K562 (cell line): ENCODE measurements at regions not wholly inside any gene's neighbourhood (a gene's known extent, or its start where the extent isn't known, plus 50 kb on each side); places are given as distances from the start of the nearest gene placed in this dataset.
"Not testable (repeated sequence)": the region's sequence is repeated elsewhere in the genome, so short reads cannot be mapped to it uniquely, and the experiment has no call there.

Experiments
- ATAC-seq: fragments of 200-7000 bp; cut with Tn5 transposase; 3 replicates; pipeline ENCODE4 v1.9.1; 2020; ENCODE audit warnings: moderate library complexity
- BruUV-seq: library from RNA; stranded (reverse); fragments of 400-500 nt; replicated peaks from 2 replicates; lab custom pipeline; 2021; lab: Mats Ljungman, UMichigan
- CTCF ChIA-PET: fragments of 300-600 bp; formaldehyde crosslinking; extraction: SDS; loops from one replicate; lab custom pipeline; 2021; ENCODE audit warnings: low intra/inter-chr PET ratio; lab: Yijun Ruan, JAX
- POLR2A ChIA-PET: fragments of 300-600, 350-650 bp; sonication (Branson Sonifier 250); formaldehyde crosslinking; extraction: SDS; loops from one replicate; lab custom pipeline; 2021; ENCODE audit warnings: antibody characterized with exemption, inconsistent platforms; lab: Yijun Ruan, JAX
- DNase-seq, 4 experiments: peaks; one replicate each; pipeline versions ENCODE4 v3.0.0 to v3.0.0-alpha.2; 2011 to 2018; ENCODE audit warnings: low spot score in 3 of 4, mixed read lengths in 3 of 4; ENCODE audit errors: extremely low read depth in 1 of 4
- FAIRE-seq: peaks from 2 replicates; lab custom pipeline; 2011; peaks lifted over from hg19 to GRCh38; lab: Jason Lieb, UNC
- H2AFZ ChIP-seq: 2 replicates; pipeline ENCODE4 v1.6.0; 2011; ENCODE audit warnings: low read depth, low read length, control low read depth, inconsistent platforms
- H3K27ac ChIP-seq: fragments of 200-600 bp; 3 replicates; pipeline ENCODE4 v1.8.0; 2011; ENCODE audit warnings: low read depth, mild to moderate bottlenecking, control low read depth, inconsistent platforms, low read length, moderate library complexity, mixed read lengths; ENCODE audit errors: extremely low read depth
- H3K27me3 ChIP-seq, 2 experiments: fragments of 300-600 bp in 1 of 2; 2 replicates in 1 of 2; 3 replicates in 1 of 2; pipeline versions ENCODE4 v1.6.0 to v1.8.0; 2011; ENCODE audit warnings: inconsistent platforms in 2 of 2, low read length in 2 of 2, mild to moderate bottlenecking in 1 of 2, mixed read lengths in 1 of 2, moderate library complexity in 1 of 2; ENCODE audit not compliant: control insufficient read depth in 2 of 2, insufficient read depth in 2 of 2
- H3K36me3 ChIP-seq: fragments of 300-600 bp; 3 replicates; pipeline ENCODE4 v1.8.0; 2011; ENCODE audit warnings: mild to moderate bottlenecking, low read length, inconsistent platforms; ENCODE audit not compliant: control insufficient read depth, insufficient read depth
- H3K4me1 ChIP-seq, 2 experiments: fragments of 200-600 bp in 1 of 2; replicated peaks in 1 of 2; 2 replicates in 1 of 2; 3 replicates in 1 of 2; pipeline versions ENCODE4 v1.5.1 to v1.8.0; 2011; ENCODE audit warnings: inconsistent platforms in 2 of 2, low read length in 2 of 2, mild to moderate bottlenecking in 1 of 2, mixed read lengths in 1 of 2, moderate library complexity in 1 of 2; ENCODE audit not compliant: control insufficient read depth in 2 of 2, insufficient read depth in 2 of 2
- H3K4me2 ChIP-seq: 2 replicates; pipeline ENCODE4 v1.6.1; 2011; ENCODE audit warnings: low read length, control low read depth, inconsistent platforms, mixed read lengths; ENCODE audit not compliant: insufficient read depth
- H3K4me3 ChIP-seq: fragments of 200-600 bp; sonication (generic), shearing (Covaris generic); 2 replicates; pipeline ENCODE4 v1.5.1; 2016; ENCODE audit warnings: control low read depth, inconsistent platforms
- H3K79me2 ChIP-seq: fragments of 200-600 bp; 3 replicates; pipeline ENCODE4 v1.8.0; 2011; ENCODE audit warnings: low read length, inconsistent platforms; ENCODE audit not compliant: control insufficient read depth, insufficient read depth
- H3K9ac ChIP-seq, 2 experiments: 2 replicates each; pipeline versions ENCODE4 v1.6.0 to v1.6.1; 2011; ENCODE audit warnings: low read depth in 2 of 2, low read length in 2 of 2, control low read depth in 1 of 2, inconsistent platforms in 1 of 2, mild to moderate bottlenecking in 1 of 2, mixed read lengths in 1 of 2; ENCODE audit not compliant: insufficient read depth in 1 of 2
- H3K9me1 ChIP-seq: one replicate; pipeline ENCODE4 v1.6.0; 2011; ENCODE audit warnings: inconsistent platforms, mild to moderate bottlenecking, low read length, moderate library complexity; ENCODE audit not compliant: control insufficient read depth, insufficient read depth
- H3K9me3 ChIP-seq: replicated peaks from 2 replicates; pipeline ENCODE4 v1.5.1; 2011; ENCODE audit warnings: low read depth, low read length, inconsistent platforms; ENCODE audit not compliant: control insufficient read depth, insufficient read depth
- H4K20me1 ChIP-seq: replicated peaks from 2 replicates; pipeline ENCODE4 v1.6.1; 2011; ENCODE audit warnings: low read length, inconsistent platforms, mixed read lengths; ENCODE audit not compliant: control insufficient read depth, insufficient read depth
- ATF3 ChIP-seq, 2 experiments: fragments of 450-650 bp in 1 of 2; sonication (generic) in 1 of 2; formaldehyde crosslinking in 1 of 2; IDR thresholded peaks in 1 of 2; conservative IDR thresholded peaks in 1 of 2; 2 replicates each; pipeline versions ENCODE4 v1.6.1 to v1.8.1; 2016 to 2023; ENCODE audit warnings: mild to moderate bottlenecking in 2 of 2, moderate library complexity in 2 of 2, inconsistent platforms in 1 of 2, missing genetic modification reagents in 1 of 2
- CREB3 ChIP-seq: fragments of 450-650 bp; conservative IDR thresholded peaks from 2 replicates; pipeline ENCODE4 v1.6.1; 2016; ENCODE audit warnings: missing genetic modification characterization, low read depth, mild to moderate bottlenecking, missing compliant biosample characterization, moderate library complexity
- EP300 ChIP-seq: IDR thresholded peaks from 2 replicates; pipeline ENCODE4 v1.6.1; 2012; ENCODE audit warnings: low read length, improper control_type of control experiment
- ETV1 ChIP-seq: fragments of 450-650 bp; conservative IDR thresholded peaks from 2 replicates; pipeline ENCODE4 v1.6.1; 2016; ENCODE audit warnings: missing genetic modification characterization, control low read depth, low read depth, missing compliant biosample characterization
- FOXA3 ChIP-seq, 2 experiments: fragments of 450-650 bp in 1 of 2; sonication (generic) in 1 of 2; formaldehyde crosslinking; IDR thresholded peaks in 1 of 2; conservative IDR thresholded peaks in 1 of 2; 2 replicates each; pipeline versions ENCODE4 v1.4.0 to v1.8.0; 2020 to 2022; ENCODE audit warnings: mild to moderate bottlenecking in 2 of 2, missing genetic modification reagents in 1 of 2
- MYC ChIP-seq, 2 experiments: fragments of 250-450 bp in 1 of 2; sonication (Bioruptor Pico) in 1 of 2; IDR thresholded peaks; 2 replicates each; pipeline versions ENCODE4 v1.5.1 to v1.6.1; 2012 to 2021; ENCODE audit warnings: low read depth in 2 of 2, borderline replicate concordance in 1 of 2, improper control_type of control experiment in 1 of 2, low read length in 1 of 2, mild to moderate bottlenecking in 1 of 2, moderate library complexity in 1 of 2
- NR2C2 ChIP-seq, 2 experiments: fragments of 200-800 bp in 1 of 2; sonication (Bioruptor generic) in 1 of 2; sonication (generic) in 1 of 2; formaldehyde crosslinking in 1 of 2; IDR thresholded peaks; 2 replicates each; pipeline versions ENCODE4 v1.6.1 to v1.8.0; 2016 to 2022; ENCODE audit warnings: mild to moderate bottlenecking in 1 of 2, missing compliant biosample characterization in 1 of 2, missing genetic modification characterization in 1 of 2, missing genetic modification reagents in 1 of 2
- POLR2H ChIP-seq: IDR thresholded peaks from 2 replicates; pipeline ENCODE4 v1.6.1; 2016; ENCODE audit warnings: missing genetic modification characterization, low read depth, mild to moderate bottlenecking, control low read depth, missing compliant biosample characterization, moderate library complexity
- SMAD4 ChIP-seq: fragments of 250-450 bp; sonication (Bioruptor Pico); conservative IDR thresholded peaks from 2 replicates; pipeline ENCODE4 v1.8.0; 2021; ENCODE audit warnings: inconsistent platforms, mild to moderate bottlenecking, moderate library complexity
- USF2 ChIP-seq: sonication (generic); formaldehyde crosslinking; IDR thresholded peaks from 2 replicates; pipeline ENCODE4 v1.5.0; 2020; ENCODE audit warnings: missing genetic modification reagents
- ZNF639 ChIP-seq, 2 experiments: fragments of 200-800 bp in 1 of 2; sonication (Bioruptor generic) in 1 of 2; sonication (generic) in 1 of 2; formaldehyde crosslinking in 1 of 2; IDR thresholded peaks in 1 of 2; conservative IDR thresholded peaks in 1 of 2; 2 replicates each; pipeline versions ENCODE4 v1.5.0 to v1.6.1; 2016 to 2020; ENCODE audit warnings: missing compliant biosample characterization in 1 of 2, missing genetic modification characterization in 1 of 2, missing genetic modification reagents in 1 of 2
- WGBS: fragments of 100-300 bp; shearing (Covaris generic); methylation state at CpG from one replicate; pipeline ENCODE4 v1.1.6; 2016; ENCODE audit warnings: low coverage, mixed read lengths; ENCODE audit not compliant: insufficient coverage; ENCODE audit errors: missing lambda C conversion rate; 5-methylcytosine and 5-hydroxymethylcytosine counted together
- in situ Hi-C: fragments of 300-500 bp; cut with MboI; formaldehyde crosslinking; loops from 4 replicates; pipeline ENCODE4 v1.15.0; 2018; ENCODE audit warnings: inconsistent platforms, mixed read lengths
- intact Hi-C: fragments of 100-400 bp; cut with micrococcal nuclease; formaldehyde crosslinking; loops from 2 replicates; pipeline ENCODE4 v1.14.2; 2022

- TF ChIP-seq NR2C2 (CRISPR knock-in tag; IDR thresholded peaks at IDR 0.05), result not testable (repeated sequence)
- peak; percentile 23; the same call in 1 of the 2 replicates for TF ChIP-seq NR2C2 (tag; IDR thresholded peaks at IDR 0.05)
- TF ChIP-seq SMAD4 (CRISPR knock-in tag), result 0 out of 2 replicates have a peak, but pooled peaks have one; percentile 32
- peak; percentile 19; the same call in 1 of the 2 replicates for TF ChIP-seq USF2 (CRISPR knock-in tag)
Measured at GRCh38 chr7:55699450-55699842, 127.1 kb upstream of the VOPP1 start (continued).

GRCh38 chr7:55698607-55699449 lies 126.5 kb upstream of the VOPP1 start:
- H3K36me3 ChIP-seq; H3K27me3 ChIP-seq; H3K9me1 ChIP-seq; intact Hi-C loops; H3K4me2 ChIP-seq; H3K79me2 ChIP-seq; H3K27ac ChIP-seq; in situ Hi-C loops; H3K4me3 ChIP-seq; CTCF ChIA-PET; H3K9me3 ChIP-seq; H3K4me1 ChIP-seq; POLR2A ChIA-PET; DNase-seq; BruUV-seq; H4K20me1 ChIP-seq; H3K9ac ChIP-seq; H2AFZ ChIP-seq; TF ChIP-seq ATF3 (CRISPR knock-in tag; conservative IDR thresholded peaks at IDR 0.05); MYC (CRISPR knock-in tag; IDR thresholded peaks at IDR 0.05; ENCODE audit: borderline replicate concordance, low read depth): not testable (repeated sequence)
- WGBS, result 47% methylated on average over 10 of the region's 14 CpGs
- FAIRE-seq (peak; percentile 65), ATAC-seq (peak; percentile 74)
- TF ChIP-seq ATF3 (IDR thresholded peaks at IDR 0.05), result peak; percentile 29; the same call in 1 of the 2 replicates
- TF ChIP-seq SMAD4 (CRISPR knock-in tag), result peak; percentile 77; the same call in 1 of the 2 replicates
- peak; percentile 8; the same call in 1 of the 2 replicates for TF ChIP-seq EP300
- TF ChIP-seq ZNF639 (CRISPR knock-in tag; conservative IDR thresholded peaks at IDR 0.05 in 1 of 2, IDR thresholded peaks at IDR 0.05 in 1 of 2), result 0 out of 4 replicates have a peak, but pooled peaks of 1 of the 2 experiments have one; percentile 39
- TF ChIP-seq CREB3 (tag), result 0 out of 2 replicates have a peak, but pooled peaks have one; percentile 33
- peak; percentile 78 for TF ChIP-seq ETV1 (tag)
- peak in 1 of 2 experiments; percentile 80; a peak in 2 of 4 replicates for TF ChIP-seq FOXA3 (CRISPR knock-in tag; conservative IDR thresholded peaks at IDR 0.05 in 1 of 2, IDR thresholded peaks at IDR 0.05 in 1 of 2)
- TF ChIP-seq MYC (IDR thresholded peaks at IDR 0.05; ENCODE audit: low read depth, low read length), result peak; percentile 50; the same call in 1 of the 2 replicates
- TF ChIP-seq POLR2H, result peak; percentile 17; the same call in 1 of the 2 replicates
